Muscle layer of colon (tissue), 2 donors: ENCODE measurements at regions not wholly inside any gene's neighbourhood (a gene's known extent, or its start where the extent isn't known, plus 50 kb on each side); places are given as distances from the start of the nearest gene placed in this dataset.

Experiments
- H3K27ac ChIP-seq: one replicate; pipeline ENCODE4 v1.7.0; 2013; ENCODE audit warnings: low read depth, mild to moderate bottlenecking, low read length, moderate library complexity
- H3K27me3 ChIP-seq, 2 donors: one replicate each; pipeline ENCODE4 v1.7.0; 2013; ENCODE audit warnings: low read length in 2 of 2, mild to moderate bottlenecking in 2 of 2; ENCODE audit not compliant: insufficient read depth in 2 of 2, control insufficient read depth in 1 of 2
- H3K36me3 ChIP-seq: one replicate; pipeline ENCODE4 v1.7.0; 2013; ENCODE audit warnings: mild to moderate bottlenecking, low read length; ENCODE audit not compliant: insufficient read depth
- H3K4me1 ChIP-seq: one replicate; pipeline ENCODE4 v1.7.0; 2013; ENCODE audit warnings: mild to moderate bottlenecking, low read length; ENCODE audit not compliant: insufficient read depth
- H3K4me3 ChIP-seq, 2 donors: one replicate each; pipeline ENCODE4 v1.7.0; 2013; ENCODE audit warnings: low read length in 2 of 2, low read depth in 1 of 2, mild to moderate bottlenecking in 1 of 2, moderate library complexity in 1 of 2
- H3K9ac ChIP-seq: one replicate; pipeline ENCODE4 v1.7.0; 2013; ENCODE audit warnings: low read length
- H3K9me3 ChIP-seq: one replicate; pipeline ENCODE4 v1.7.0; 2013; ENCODE audit warnings: mild to moderate bottlenecking, low read length
- donor health status: abdominal sarcoma.
- donor health status: Adenocarcinoma of cecum.

GRCh38 chr4:41318839-41319530 lies 62.3 kb downstream of the UCHL1 start:
- no peaks in the 10 kb centered on the region for H3K27me3 ChIP-seq
- H3K4me1 ChIP-seq = no peaks in the 10 kb centered on the region
- H3K9me3 ChIP-seq = no peaks in the 10 kb centered on the region
- no peak overlapping the region for H3K27ac ChIP-seq
- H3K4me3 ChIP-seq = no peak overlapping the region
- H3K36me3 ChIP-seq = no peaks in the 10 kb centered on the region
- H3K9ac ChIP-seq = no peak overlapping the region

- no peak overlapping the region for H3K4me3 ChIP-seq
- H3K27me3 ChIP-seq = no peaks in the 10 kb centered on the region
- H3K4me1 ChIP-seq = no peaks in the 10 kb centered on the region
- no peak overlapping the region for H3K27ac ChIP-seq
- no peaks in the 10 kb centered on the region for H3K9me3 ChIP-seq
- no peaks in the 10 kb centered on the region for H3K36me3 ChIP-seq
- H3K9ac ChIP-seq = no peak overlapping the region
Measured at GRCh38 chr4:41319553-41319952, 62.8 kb downstream of the UCHL1 start.

GRCh38 chr4:41320278-41320677 lies 63.5 kb downstream of the UCHL1 start:
- Histone ChIP-seq H3K9me3 (no peaks in the 10 kb centered on the region), H3K27me3 (no peaks in the 10 kb centered on the region), H3K4me3 (no peak overlapping the region), H3K27ac (no peak overlapping the region), H3K4me1 (no peaks in the 10 kb centered on the region), H3K9ac (no peak overlapping the region), H3K36me3 (no peaks in the 10 kb centered on the region)

- Histone ChIP-seq H3K27me3 (no peaks in the 10 kb centered on the region), H3K9me3 (no peaks in the 10 kb centered on the region), H3K9ac (no peak overlapping the region), H3K4me1 (no peaks in the 10 kb centered on the region), H3K36me3 (no peaks in the 10 kb centered on the region), H3K27ac (no peak overlapping the region), H3K4me3 (no peak overlapping the region)
Measured at GRCh38 chr4:41320786-41321185, 64.1 kb downstream of the UCHL1 start.

GRCh38 chr4:41321216-41321945 lies 64.7 kb downstream of the UCHL1 start:
- Histone ChIP-seq H3K36me3 (no peaks in the 10 kb centered on the region), H3K4me1 (no peaks in the 10 kb centered on the region)

GRCh38 chr4:41322617-41323016 lies 65.9 kb downstream of the UCHL1 start:
- H3K27ac ChIP-seq = no peak overlapping the region
- H3K27me3 ChIP-seq = no peaks in the 10 kb centered on the region
- no peaks in the 10 kb centered on the region for H3K4me1 ChIP-seq
- no peaks in the 10 kb centered on the region for H3K36me3 ChIP-seq
- H3K9me3 ChIP-seq = no peaks in the 10 kb centered on the region
- H3K9ac ChIP-seq = no peak overlapping the region
- H3K4me3 ChIP-seq = no peak overlapping the region

More at GRCh38 chr4:41321216-41321945, 64.7 kb downstream of the UCHL1 start:
- Histone ChIP-seq H3K27me3 (no peaks in the 10 kb centered on the region), H3K9ac (no peak overlapping the region), H3K27ac (no peak overlapping the region), H3K9me3 (no peaks in the 10 kb centered on the region), H3K4me3 (no peak overlapping the region)

- H3K36me3 ChIP-seq = no peaks in the 10 kb centered on the region
- no peak overlapping the region for H3K4me3 ChIP-seq
- H3K4me1 ChIP-seq = no peaks in the 10 kb centered on the region
- no peaks in the 10 kb centered on the region for H3K27me3 ChIP-seq
- no peaks in the 10 kb centered on the region for H3K9me3 ChIP-seq
- H3K9ac ChIP-seq = no peak overlapping the region
- H3K27ac ChIP-seq = no peak overlapping the region
Measured at GRCh38 chr4:41323179-41323578, 66.5 kb downstream of the UCHL1 start.

- H3K27me3 ChIP-seq = no peaks in the 10 kb centered on the region
- no peak overlapping the region for H3K27ac ChIP-seq
- no peak overlapping the region for H3K9ac ChIP-seq
- H3K36me3 ChIP-seq = no peaks in the 10 kb centered on the region
- no peaks in the 10 kb centered on the region for H3K9me3 ChIP-seq
- H3K4me3 ChIP-seq = no peak overlapping the region
- H3K4me1 ChIP-seq = no peaks in the 10 kb centered on the region
Measured at GRCh38 chr4:41323706-41324105, 67.0 kb downstream of the UCHL1 start.

- Histone ChIP-seq H3K27me3 (no peaks in the 10 kb centered on the region), H3K27ac (no peak overlapping the region), H3K9me3 (no peaks in the 10 kb centered on the region), H3K4me1 (no peaks in the 10 kb centered on the region), H3K9ac (no peak overlapping the region), H3K36me3 (no peaks in the 10 kb centered on the region), H3K4me3 (no peak overlapping the region)
Measured at GRCh38 chr4:41324861-41325260, 68.1 kb downstream of the UCHL1 start.

GRCh38 chr4:41325901-41326300 lies 69.2 kb downstream of the UCHL1 start:
- H3K36me3 ChIP-seq = no peaks in the 10 kb centered on the region
- H3K9ac ChIP-seq = no peak overlapping the region
- no peak overlapping the region for H3K4me3 ChIP-seq
- no peaks in the 10 kb centered on the region for H3K9me3 ChIP-seq
- H3K4me1 ChIP-seq = no peaks in the 10 kb centered on the region
- H3K27ac ChIP-seq = no peak overlapping the region
- no peaks in the 10 kb centered on the region for H3K27me3 ChIP-seq

- Histone ChIP-seq H3K9me3 (no peaks in the 10 kb centered on the region), H3K4me1 (peaks cover 7% of the 10 kb centered on the region), H3K27me3 (no peaks in the 10 kb centered on the region), H3K36me3 (no peaks in the 10 kb centered on the region), H3K4me3 (no peak overlapping the region), H3K27ac (no peak overlapping the region), H3K9ac (no peak overlapping the region)
Measured at GRCh38 chr4:41326776-41327175, 70.0 kb downstream of the UCHL1 start.

GRCh38 chr4:41327770-41328169 lies 71.0 kb downstream of the UCHL1 start:
- Histone ChIP-seq H3K27ac (no peak overlapping the region), H3K36me3 (no peaks in the 10 kb centered on the region), H3K27me3 (no peaks in the 10 kb centered on the region), H3K9me3 (no peaks in the 10 kb centered on the region), H3K4me3 (no peak overlapping the region), H3K9ac (no peak overlapping the region), H3K4me1 (peaks cover 8% of the 10 kb centered on the region)
